Caki2 (cell line): ENCODE measurements at regions not wholly inside any gene's neighbourhood (a gene's known extent, or its start where the extent isn't known, plus 50 kb on each side); places are given as distances from the start of the nearest gene placed in this dataset.

Experiments used
- DNase-seq: peaks from one replicate; pipeline ENCODE4 v3.0.0-alpha.2; 2015; ENCODE audit warnings: low read depth
- in situ Hi-C: cut with HindIII; loops from 2 replicates; pipeline ENCODE4 v1.10.0; 2016; ENCODE audit warnings: low sequenced_read_pairs, low pct_unique_long_range_greater_than_20kb, mixed read lengths

DNA sequence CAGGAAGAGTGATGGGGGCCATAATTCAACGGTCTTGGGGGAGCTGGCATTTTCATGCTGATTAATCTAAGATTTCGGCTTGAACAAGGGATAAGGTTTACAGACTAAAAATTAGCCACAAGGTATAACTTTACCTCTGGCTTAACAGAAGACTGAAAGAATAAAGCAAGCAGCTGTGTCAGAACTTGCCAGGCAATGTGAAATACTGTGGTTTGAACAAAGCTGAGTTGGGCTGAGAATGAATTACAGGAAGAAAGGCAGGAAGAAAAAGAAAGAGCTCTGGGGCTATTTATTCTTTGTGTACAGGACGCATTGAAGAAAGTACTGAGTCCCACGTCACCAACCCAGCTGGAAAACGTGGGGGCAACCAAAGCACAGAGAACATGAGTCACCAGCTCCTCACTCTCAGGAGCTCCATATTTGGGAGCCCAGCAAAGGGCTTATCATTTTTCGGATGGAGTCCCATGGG, 121.5 kb upstream of the NEDD9 start:
- DNase-seq: no peak
- in situ Hi-C loops: no loop called here

DNA sequence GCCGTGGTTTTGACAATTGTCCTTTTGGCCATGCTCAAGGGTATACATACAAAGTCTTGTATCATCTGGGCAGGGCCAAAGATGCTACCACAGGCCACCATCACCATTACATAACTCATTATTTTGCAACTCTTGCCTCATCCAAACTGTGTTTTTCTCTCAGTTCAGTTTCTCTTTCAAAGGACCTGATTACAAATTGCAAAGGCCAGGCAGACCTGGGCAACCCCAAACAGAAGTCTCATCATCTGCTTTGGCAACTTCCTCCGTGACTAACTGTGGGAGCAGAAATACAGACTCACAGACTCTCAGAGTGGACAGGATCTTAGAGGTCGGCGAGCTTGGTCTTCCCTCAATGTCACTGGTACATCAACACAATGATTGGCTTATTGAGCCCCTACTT, 117.8 kb upstream of the NEDD9 start:
- in situ Hi-C loops: no loop called here

DNA sequence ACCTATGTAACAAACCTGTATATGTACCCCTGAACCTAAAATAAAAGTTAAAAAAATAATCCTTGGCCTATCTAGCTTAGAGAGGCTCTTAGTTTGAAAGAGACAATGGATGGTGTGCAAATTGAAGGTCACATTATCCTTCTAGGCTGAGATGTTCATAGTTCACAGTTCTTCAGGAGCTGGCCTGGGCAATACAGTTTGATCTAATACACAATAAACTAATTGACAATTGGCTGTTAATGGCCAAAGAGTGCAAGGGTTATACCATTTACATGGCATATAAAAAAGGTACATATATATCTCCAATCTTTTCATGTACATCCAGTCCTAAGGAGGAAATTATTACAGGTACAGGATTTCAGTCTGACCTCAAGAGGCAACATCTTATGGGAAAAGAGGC, 117.4 kb upstream of the NEDD9 start:
- in situ Hi-C loops: no loop called here
- no peak for DNase-seq

More for the DNA sequence above, 117.8 kb upstream of the NEDD9 start:
- DNase-seq: no peak

DNA sequence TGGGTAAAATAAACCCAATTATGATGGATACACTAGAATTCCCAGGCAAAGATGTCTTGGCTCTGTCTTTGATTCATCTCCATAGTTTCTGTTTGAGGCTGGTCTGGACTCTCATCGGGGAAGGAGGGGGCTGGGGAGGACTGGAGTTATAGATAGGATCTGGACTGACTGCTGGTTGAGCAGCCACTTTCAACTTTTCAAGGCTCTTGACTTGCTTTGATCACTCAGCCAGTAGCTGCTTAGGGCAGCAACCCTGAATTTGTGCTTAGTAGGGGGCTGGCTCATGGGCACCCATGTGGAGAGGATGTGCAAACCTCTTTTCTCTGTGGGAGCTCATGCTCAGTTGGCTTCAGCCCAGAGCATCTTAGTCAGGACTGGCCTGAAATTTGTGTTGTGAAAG, 114.0 kb upstream of the NEDD9 start:
- peak; percentile 33 for DNase-seq
- in situ Hi-C loops: no loop called here

DNA sequence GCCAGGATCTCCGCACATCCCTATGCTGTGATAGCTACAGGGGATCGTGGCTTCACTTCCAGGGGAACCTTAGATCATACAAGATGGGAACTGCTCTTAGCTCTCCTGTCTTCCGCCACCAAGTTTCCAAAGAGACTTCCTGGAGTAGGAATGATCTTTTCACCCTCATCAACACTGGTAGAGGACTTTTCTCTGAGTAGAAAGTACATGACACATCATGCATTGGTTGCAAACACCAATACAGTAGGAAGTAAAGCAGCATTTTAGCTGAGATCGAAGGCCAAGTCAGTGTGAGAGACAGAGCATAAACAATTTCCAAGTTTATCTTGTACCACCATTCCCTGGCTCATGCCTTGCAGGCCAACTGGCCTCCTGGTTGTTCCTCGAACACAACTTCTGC, 113.1 kb upstream of the NEDD9 start:
- DNase-seq: no peak
- in situ Hi-C loops: no loop called here

DNA sequence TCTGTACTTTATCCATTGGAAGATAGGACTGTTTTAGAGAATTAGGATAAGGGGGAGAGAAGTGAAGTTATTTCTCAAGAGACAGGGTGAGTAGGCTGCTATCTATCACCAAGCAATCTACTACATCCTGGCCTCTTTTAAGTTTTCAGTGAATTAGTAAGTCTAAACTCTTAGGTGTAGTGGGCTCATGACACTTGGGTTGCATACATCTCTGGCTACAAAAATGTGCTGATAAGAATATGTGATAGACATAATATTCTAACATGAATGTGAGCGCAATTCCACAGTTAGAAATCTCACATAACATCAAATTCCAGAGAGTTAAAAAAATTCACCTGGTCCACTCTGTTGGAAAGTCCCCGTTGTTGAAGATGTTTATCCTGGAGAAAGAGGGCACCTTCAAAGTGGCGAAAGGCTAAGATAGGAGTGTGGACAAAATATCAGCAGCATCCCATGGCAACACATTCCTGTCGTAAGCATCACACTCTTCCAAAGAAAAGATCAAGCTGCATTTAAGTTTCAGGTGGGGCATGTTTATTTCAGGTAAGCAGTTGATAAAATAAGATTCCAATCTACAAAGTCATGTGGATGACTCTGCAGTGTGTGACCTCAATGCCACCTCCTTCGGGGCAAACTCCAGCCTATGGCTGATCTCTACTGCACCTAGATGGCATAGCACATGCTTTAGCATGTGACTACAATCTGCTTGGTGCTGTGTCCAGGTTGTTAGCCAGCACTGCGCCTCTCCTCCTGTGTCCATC, 111.7 kb upstream of the NEDD9 start:
- in situ Hi-C loops: no loop called here
- peak; percentile 95 for DNase-seq

DNA sequence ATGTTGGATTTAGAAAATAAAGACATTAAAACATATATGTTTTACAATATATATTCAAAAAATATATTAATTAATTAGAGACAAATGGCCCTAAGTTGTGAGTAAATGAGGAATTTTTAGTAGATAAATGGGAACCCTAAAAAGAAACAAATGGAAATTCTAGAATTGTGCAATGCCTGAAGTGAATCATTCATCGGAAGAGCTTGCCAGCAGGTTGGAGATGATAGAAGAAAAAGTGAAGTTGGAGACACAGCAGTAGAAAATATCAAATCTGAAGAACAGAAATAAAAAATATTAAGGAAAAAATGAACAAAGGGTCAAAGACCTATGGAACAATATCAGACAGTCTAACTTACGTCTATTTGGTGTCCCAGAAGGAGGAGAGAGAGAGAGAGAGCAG, 109.4 kb upstream of the NEDD9 start:
- no peak for DNase-seq
- in situ Hi-C loops: no loop called here

DNA sequence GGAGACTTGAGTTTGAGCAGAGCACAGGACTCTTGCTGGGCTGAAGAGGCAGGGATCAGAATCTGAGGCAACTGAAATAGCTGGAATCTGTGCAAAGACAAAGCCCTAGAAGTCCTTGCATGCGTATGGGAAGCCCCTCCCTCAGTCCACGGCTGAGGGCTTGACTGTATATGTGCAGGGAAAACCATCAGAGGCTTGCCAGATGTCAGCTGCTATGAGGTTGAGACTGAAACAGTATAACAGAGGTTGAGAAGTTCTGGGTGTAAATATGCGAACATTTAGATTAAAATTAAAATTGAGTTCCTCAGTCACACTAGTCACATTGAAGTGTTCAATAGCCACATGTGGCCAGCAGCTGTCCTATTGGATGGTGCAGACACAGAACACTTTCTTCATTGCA, 108.8 kb upstream of the NEDD9 start:
- DNase-seq: no peak
- in situ Hi-C loops: no loop called here

DNA sequence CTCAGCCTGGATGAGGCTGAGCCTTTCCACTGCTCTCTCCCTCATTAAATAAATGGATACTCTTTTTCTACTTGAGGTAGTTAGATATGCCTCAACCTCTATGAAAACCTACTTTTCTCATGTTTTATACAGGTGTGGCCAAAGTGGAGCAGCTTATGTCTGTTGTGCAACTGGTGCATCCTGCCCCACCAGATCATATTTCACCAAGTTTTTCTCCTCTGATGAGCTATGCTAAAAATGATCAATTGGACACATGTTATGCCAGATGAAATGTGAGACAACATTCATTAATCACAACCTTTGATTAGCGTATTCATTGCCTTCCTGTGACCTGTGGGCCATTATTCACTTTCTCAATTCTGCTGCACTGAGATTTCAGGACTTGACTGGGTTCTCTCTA, 106.9 kb upstream of the NEDD9 start:
- in situ Hi-C loops: no loop called here
- no peak for DNase-seq

DNA sequence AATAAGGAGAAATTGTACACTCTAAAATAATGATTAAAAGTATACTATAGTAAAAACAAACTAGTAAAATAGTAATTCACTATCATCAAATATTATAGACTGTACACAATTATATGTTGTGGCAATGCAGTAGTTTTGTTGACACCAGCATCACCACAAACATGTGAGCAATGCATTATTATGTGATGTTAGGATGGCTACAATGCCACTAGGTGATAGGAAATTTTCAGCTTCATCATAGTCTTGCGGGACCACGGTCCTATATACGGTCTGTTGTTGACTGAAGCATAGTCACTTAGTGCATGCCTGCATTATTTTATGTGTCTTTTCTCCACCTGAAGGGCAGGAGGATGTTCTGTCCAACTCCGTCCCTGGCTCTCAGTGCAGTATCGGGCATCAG, 104.8 kb upstream of the NEDD9 start:
- in situ Hi-C loops: no loop called here
- no peak for DNase-seq

DNA sequence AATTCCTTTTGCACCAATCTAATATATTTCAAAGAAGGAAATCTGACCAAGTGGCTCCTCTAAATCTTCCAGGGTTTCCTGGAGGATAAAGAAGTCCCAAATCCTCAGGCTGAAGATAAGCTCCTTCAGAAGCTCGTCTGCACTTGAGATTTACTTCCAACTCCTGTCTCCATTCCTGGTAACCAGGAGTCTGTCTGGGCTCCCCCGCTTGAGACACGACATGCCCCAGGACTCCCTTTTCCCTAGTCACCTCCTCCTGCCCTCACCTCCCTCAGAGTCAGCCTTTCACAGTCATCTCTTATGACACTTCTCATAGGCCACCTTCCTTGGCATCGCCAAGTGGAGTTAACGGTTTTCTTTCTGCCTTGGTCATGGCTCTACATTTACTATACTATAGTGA, 103.4 kb upstream of the NEDD9 start:
- no peak for DNase-seq
- in situ Hi-C loops: no loop called here

DNA sequence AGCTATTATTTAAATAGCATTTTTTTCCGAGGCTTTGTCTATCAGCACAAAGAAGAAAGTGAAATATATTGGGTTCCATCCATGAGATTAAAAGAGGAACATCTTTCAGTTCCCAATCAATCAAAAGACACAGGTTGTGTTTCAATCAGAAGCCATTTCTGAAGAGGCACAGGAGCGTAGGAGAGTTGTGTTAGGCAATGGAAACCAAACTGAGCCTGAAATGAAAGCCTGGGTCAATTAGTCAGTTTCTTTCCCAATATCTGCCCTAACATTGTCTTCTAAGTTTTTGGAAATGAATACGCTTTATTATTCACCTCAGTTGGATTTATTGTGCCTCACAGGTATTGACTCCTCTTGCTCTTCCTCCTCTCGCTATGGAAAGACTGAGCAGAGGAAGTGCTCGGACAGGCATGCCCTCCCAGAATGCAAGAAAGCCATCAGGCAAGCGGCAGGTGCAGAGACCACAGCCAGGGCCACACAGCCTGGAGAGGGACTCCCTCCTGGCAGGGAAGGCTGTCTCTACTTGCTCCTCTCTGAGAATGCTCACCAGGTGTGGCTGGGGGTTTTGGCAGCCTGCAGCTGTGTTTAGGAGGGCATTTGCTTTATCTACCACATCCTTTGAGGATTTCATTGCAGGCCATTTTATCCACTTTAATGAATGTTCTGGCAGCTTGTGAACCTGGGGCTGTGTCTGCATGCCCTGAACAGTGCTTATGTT, 100.8 kb upstream of the NEDD9 start:
- DNase-seq: no peak
- in situ Hi-C loops: no loop called here

DNA sequence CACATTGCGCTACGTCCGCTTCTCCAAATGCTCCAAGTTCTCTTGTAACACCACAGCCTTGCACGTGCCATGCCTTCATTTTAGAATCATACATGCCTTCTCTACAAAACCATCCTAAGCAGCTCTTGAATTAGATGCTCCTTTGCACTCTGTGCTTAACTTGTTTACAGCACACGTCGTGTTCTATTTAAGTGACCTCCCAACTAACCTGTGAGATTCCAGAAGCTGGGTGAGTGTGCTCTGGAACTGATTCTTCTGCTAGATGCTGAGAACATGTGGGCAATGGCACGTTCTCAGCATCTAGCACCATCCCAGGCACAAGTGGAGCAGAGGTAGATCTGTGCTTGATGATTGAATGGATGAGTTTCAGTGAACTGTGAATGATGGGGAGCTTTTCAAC, 100.0 kb upstream of the NEDD9 start:
- in situ Hi-C loops: no loop called here
- DNase-seq: no peak

DNA sequence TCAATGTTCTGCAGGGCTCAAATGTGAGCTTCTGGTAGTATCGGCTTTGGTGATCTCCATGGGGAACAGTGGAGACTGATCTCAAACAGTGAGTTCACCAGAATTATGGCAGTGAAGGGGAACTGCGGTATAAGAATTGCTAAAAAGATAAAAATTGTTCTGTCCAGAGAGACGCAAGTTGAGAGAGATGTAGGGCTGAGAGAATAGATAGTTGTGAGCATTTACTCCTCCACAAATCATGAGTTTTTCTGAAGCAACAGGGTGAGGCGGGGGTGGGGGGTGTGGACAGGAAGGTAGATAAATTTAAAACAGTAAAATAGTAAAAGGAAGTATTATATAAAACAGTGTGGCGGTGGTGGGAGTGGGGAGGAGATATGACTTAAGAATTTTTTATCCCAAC, 98.6 kb upstream of the NEDD9 start:
- no peak for DNase-seq
- in situ Hi-C loops: no loop called here

DNA sequence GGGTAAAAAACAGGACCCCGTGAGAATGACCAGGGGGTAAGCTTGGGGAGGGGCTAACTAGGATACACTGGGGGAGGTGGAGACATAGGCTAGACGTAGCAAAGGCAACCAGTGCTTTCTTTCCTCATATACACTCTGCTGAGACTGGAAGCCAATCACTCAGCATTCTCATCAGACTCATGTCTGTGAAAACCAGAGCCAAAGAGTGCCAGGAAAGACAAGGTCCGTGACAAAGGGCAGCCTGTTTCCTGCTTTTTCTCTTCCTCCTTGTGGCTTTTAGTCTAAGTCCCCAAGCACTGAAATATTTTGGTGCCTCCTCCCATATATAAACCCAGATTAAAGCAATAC, 97.9 kb upstream of the NEDD9 start:
- in situ Hi-C loops: no loop called here
- no peak for DNase-seq

DNA sequence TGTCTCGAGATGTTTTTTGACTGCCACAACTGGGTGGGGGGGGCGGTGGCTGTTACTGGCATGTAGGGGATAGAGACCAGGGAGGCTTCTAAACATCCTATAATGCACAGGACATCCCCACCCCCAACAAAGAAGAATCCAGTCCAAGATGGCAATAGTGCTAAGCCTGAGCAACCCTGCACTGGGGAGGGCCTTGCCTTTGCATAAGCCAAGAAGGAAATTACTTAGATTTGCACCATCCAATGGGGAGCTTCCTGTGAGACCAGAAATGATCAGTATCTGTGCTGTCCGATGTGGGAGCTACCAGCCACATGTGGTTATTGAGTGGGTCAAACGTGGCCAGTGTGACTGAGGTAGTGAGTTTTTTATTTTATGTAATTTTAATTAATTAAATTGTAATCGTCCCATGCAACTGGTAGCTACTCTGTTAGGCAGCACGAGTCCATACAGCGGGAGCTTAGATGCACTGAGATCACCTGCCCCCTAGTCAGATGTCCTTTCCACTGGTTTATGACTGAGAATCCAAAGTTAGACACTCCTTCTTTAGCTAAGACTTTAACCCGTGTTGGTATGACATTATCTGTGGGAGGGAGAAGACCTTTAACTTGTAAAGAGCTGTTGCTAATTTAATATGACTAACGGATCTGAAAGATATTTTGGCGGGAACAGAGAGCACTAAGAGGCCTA, 97.4 kb upstream of the NEDD9 start:
- in situ Hi-C loops: no loop called here

DNA sequence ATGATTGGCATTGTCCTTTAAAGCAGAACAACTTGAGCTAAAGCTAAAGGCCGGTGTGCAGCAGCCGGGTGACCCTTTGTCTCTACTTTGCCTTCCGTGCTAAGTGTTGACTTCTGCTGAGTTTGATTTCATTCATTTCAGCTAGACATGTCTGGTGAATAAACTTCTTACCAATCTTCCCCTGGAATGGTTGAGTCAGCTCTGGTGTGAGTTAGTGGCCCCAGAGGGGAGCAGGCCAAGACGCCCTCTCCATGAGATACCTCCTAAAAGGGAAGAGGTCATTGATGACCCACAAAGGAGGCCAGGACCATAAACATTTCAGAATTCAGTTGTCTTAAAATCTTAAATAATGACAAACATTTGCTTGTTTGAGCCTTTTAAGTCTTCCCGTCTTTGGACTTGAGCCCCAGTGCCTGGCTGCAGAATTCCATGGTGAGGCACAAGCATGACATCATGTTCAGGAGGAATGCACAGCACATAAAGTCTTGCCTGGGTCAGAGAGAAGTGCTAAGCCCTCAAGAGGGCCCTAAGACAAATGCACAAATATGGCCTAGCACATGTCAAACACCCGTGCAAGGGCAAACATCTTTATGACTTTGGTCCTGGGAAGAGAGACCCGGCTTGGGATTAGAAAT, 96.3 kb upstream of the NEDD9 start:
- in situ Hi-C loops: no loop called here
- DNase-seq: no peak

More for the DNA sequence above, 97.4 kb upstream of the NEDD9 start:
- no peak for DNase-seq

DNA sequence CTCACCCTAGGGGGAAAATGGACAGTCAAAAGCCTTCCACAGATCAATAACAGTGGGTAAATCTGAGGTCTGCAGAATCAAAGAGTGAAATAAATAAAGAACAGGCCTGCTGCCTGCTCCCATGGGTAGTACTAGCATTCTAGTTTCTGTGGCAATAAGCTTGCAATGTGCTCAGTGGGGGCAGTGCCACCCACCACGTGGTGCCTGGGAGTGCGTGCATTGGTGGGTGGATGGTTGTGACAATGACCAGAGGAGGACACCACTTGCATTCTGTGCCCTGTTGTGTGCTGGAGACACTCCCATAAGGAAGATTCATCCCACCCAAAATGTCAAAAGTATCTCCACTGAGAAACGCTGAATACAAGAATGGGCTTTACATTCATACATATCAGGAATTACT, 95.5 kb upstream of the NEDD9 start:
- no peak for DNase-seq
- in situ Hi-C loops: no loop called here

DNA sequence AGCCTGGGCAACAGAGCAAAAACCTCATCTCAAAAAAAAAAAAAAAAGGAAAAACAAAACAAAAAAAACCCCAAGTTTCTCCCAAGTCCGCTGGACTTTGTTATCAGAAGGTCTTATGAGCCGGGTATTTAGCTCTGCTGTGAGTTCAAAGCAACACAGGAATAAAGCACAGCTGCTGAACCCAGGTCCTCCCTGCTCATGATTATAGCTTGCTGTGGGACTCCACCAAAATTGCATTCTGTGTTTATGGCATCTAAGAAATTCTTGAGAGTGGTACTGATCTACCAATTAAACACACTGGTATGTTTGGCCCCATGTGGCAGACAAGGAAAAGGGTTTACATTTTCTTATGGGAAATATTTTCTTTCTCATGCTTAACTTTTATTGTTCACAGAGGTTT, 93.6 kb upstream of the NEDD9 start:
- in situ Hi-C loops: no loop called here
- DNase-seq: no peak
